GM23338 (cell line): ENCODE measurements at regions not wholly inside any gene's neighbourhood (a gene's known extent, or its start where the extent isn't known, plus 50 kb on each side); places are given as distances from the start of the nearest gene placed in this dataset.

Source experiments
- ATAC-seq: fragments of 200-7000 bp; cut with Tn5 transposase; 3 replicates; pipeline ENCODE4 v1.9.1; 2020
- DNase-seq: peaks from one replicate; pipeline ENCODE4 v3.0.0-alpha.2; 2015; ENCODE audit warnings: low spot score
- H2AFZ ChIP-seq: fragments of 200-600 bp; sonication (generic); 2 replicates; pipeline ENCODE4 v1.8.0; 2016; ENCODE audit warnings: antibody characterized with exemption, mild to moderate bottlenecking, moderate library complexity
- H3F3A ChIP-seq: fragments of 200-600 bp; sonication (generic); replicated peaks from 2 replicates; pipeline ENCODE4 v1.8.0; 2017; ENCODE audit warnings: antibody characterized with exemption, mixed run types, low read depth
- H3K27ac ChIP-seq: fragments of 200-600 bp; sonication (generic); 2 replicates; pipeline ENCODE4 v1.6.1; 2016; ENCODE audit warnings: low read depth
- H3K27me3 ChIP-seq: fragments of 200-600 bp; sonication (generic); 2 replicates; pipeline ENCODE4 v1.8.0; 2016; ENCODE audit warnings: mild to moderate bottlenecking, mixed run types, moderate library complexity; ENCODE audit not compliant: insufficient read depth
- H3K36me3 ChIP-seq: fragments of 200-600 bp; sonication (generic); 2 replicates; pipeline ENCODE4 v1.8.0; 2016; ENCODE audit warnings: mild to moderate bottlenecking; ENCODE audit not compliant: insufficient read depth
- H3K4me1 ChIP-seq: fragments of 200-600 bp; sonication (generic); 2 replicates; pipeline ENCODE4 v1.8.0; 2016; ENCODE audit warnings: mild to moderate bottlenecking, moderate library complexity; ENCODE audit not compliant: insufficient read depth
- H3K4me2 ChIP-seq: fragments of 200-600 bp; sonication (generic); 2 replicates; pipeline ENCODE4 v1.7.1; 2017; ENCODE audit warnings: mixed run types
- H3K4me3 ChIP-seq: fragments of 200-600 bp; sonication (generic); 2 replicates; pipeline ENCODE4 v1.6.1; 2016; ENCODE audit warnings: mixed run types
- H3K79me2 ChIP-seq: fragments of 200-600 bp; sonication (generic); replicated peaks from 2 replicates; pipeline ENCODE4 v1.8.0; 2017; ENCODE audit warnings: mild to moderate bottlenecking; ENCODE audit not compliant: insufficient read depth
- H3K9me2 ChIP-seq: fragments of 200-600 bp; sonication (generic); 2 replicates; pipeline ENCODE4 v1.8.0; 2017; ENCODE audit not compliant: insufficient read depth
- H4K20me1 ChIP-seq: fragments of 200-600 bp; sonication (generic); replicated peaks from 2 replicates; pipeline ENCODE4 v1.8.0; 2017; ENCODE audit warnings: mild to moderate bottlenecking; ENCODE audit not compliant: insufficient read depth
- H3K27ac Mint-ChIP-seq: 2 replicates; pipeline ENCODE4 v1.8.0; 2020; ENCODE audit warnings: inconsistent platforms, mild to moderate bottlenecking, moderate library complexity, mixed read lengths
- H3K27me3 Mint-ChIP-seq: 3 replicates; pipeline ENCODE4 v1.8.0; 2022; ENCODE audit warnings: low read depth, mild to moderate bottlenecking, moderate library complexity, mixed read lengths, inconsistent platforms; ENCODE audit not compliant: insufficient read depth, poor library complexity
- H3K36me3 Mint-ChIP-seq: 3 replicates; pipeline ENCODE4 v1.8.0; 2021; ENCODE audit warnings: low read depth, mild to moderate bottlenecking, inconsistent platforms, moderate library complexity, mixed read lengths
- H3K4me1 Mint-ChIP-seq: 3 replicates; pipeline ENCODE4 v1.8.0; 2020; ENCODE audit warnings: mild to moderate bottlenecking, inconsistent platforms, mixed read lengths
- H3K4me3 Mint-ChIP-seq: 3 replicates; pipeline ENCODE4 v1.8.0; 2021; ENCODE audit warnings: moderate library complexity, mild to moderate bottlenecking, inconsistent platforms, mixed read lengths
- H3K9me3 Mint-ChIP-seq: 3 replicates; pipeline ENCODE4 v1.8.0; 2020; ENCODE audit warnings: moderate library complexity, mild to moderate bottlenecking, inconsistent platforms, mixed read lengths
- CREB1 ChIP-seq: fragments of 250-450 bp; sonication (Bioruptor Pico); IDR thresholded peaks from 2 replicates; pipeline ENCODE4 v1.5.0; 2020; ENCODE audit warnings: low read depth, mild to moderate bottlenecking, moderate library complexity
- CTCF ChIP-seq, 2 experiments: fragments of 200-600 bp in 1 of 2; sonication (generic) in 1 of 2; conservative IDR thresholded peaks; 2 replicates each; pipeline versions ENCODE4 v1.5.1 to v1.6.1; 2016 to 2017; ENCODE audit warnings: antibody characterized with exemption in 2 of 2, low read depth in 2 of 2, mild to moderate bottlenecking in 2 of 2, moderate library complexity in 1 of 2
- ETS1 ChIP-seq: IDR thresholded peaks from 2 replicates; pipeline ENCODE4 v1.6.1; 2016; ENCODE audit warnings: antibody characterized with exemption
- EZH2 ChIP-seq: fragments of 200-600 bp; sonication (generic); IDR thresholded peaks from one replicate; pipeline ENCODE4 v1.8.0; 2017; ENCODE audit warnings: antibody characterized with exemption, mild to moderate bottlenecking, low read depth; ENCODE audit not compliant: unreplicated experiment
- EZH2phosphoT487 ChIP-seq: fragments of 200-600 bp; sonication (generic); IDR thresholded peaks from one replicate; pipeline ENCODE4 v1.8.1; 2018; ENCODE audit warnings: antibody characterized with exemption; ENCODE audit not compliant: unreplicated experiment
- JUNB ChIP-seq: IDR thresholded peaks from one replicate; pipeline ENCODE4 v1.6.1; 2016; ENCODE audit warnings: antibody characterized with exemption; ENCODE audit not compliant: unreplicated experiment
- NANOG ChIP-seq: IDR thresholded peaks from 2 replicates; pipeline ENCODE4 v1.6.1; 2016; ENCODE audit warnings: antibody characterized with exemption, borderline replicate concordance
- POLR2AphosphoS5 ChIP-seq: IDR thresholded peaks from 2 replicates; pipeline ENCODE4 v1.6.1; 2016; ENCODE audit warnings: antibody characterized with exemption, low read depth
- REST ChIP-seq: IDR thresholded peaks from one replicate; pipeline ENCODE4 v1.6.1; 2018; ENCODE audit warnings: antibody characterized with exemption; ENCODE audit not compliant: unreplicated experiment
- STAT1 ChIP-seq: IDR thresholded peaks from one replicate; pipeline ENCODE4 v1.6.1; 2016; ENCODE audit warnings: antibody characterized with exemption; ENCODE audit not compliant: unreplicated experiment
- ZNF114 ChIP-seq: fragments of 250-450 bp; sonication (Bioruptor Pico); IDR thresholded peaks from 2 replicates; pipeline ENCODE4 v1.5.0; 2020; ENCODE audit warnings: mild to moderate bottlenecking, moderate library complexity
- ZNF331 ChIP-seq: fragments of 250-450 bp; sonication (Bioruptor Pico); IDR thresholded peaks from 2 replicates; pipeline ENCODE4 v1.5.0; 2020; ENCODE audit warnings: low read depth, mild to moderate bottlenecking, moderate library complexity

- H3K9me3 Mint-ChIP-seq = peaks cover 4% of the 10 kb centered on the region; the same call in 2 of the 3 replicates
- no peak overlapping the region for H3K4me2 ChIP-seq
- no peaks in the 10 kb centered on the region for H4K20me1 ChIP-seq
- H3K4me3 ChIP-seq = no peak overlapping the region
- no peaks in the 10 kb centered on the region for H3K36me3 Mint-ChIP-seq
- DNase-seq (no peak), ATAC-seq (no peak)
- H3F3A ChIP-seq = no peaks in the 10 kb centered on the region
- H3K79me2 ChIP-seq = no peaks in the 10 kb centered on the region
- H3K36me3 ChIP-seq = no peaks in the 10 kb centered on the region
- H3K27ac Mint-ChIP-seq = no peak overlapping the region; the same call in 1 of the 2 replicates
- H3K4me1 ChIP-seq = peaks cover 15% of the 10 kb centered on the region; the same call in 1 of the 2 replicates
- H3K27me3 ChIP-seq = no peaks in the 10 kb centered on the region
- H2AFZ ChIP-seq = no peak overlapping the region
- no peaks in the 10 kb centered on the region; the same call in 1 of the 2 replicates for H3K9me2 ChIP-seq
- H3K27ac ChIP-seq = no peak overlapping the region
- TF ChIP-seq EZH2phosphoT487 (no peak), CREB1 (CRISPR knock-in tag) (no peak), STAT1 (no peak), REST (no peak), ZNF114 (CRISPR knock-in tag) (no peak)
- peaks cover 6% of the 10 kb centered on the region for H3K27me3 Mint-ChIP-seq
- H3K4me1 Mint-ChIP-seq = peaks cover 18% of the 10 kb centered on the region
- H3K4me3 Mint-ChIP-seq = no peak overlapping the region
Measured at GRCh38 chr5:155193483-155194107, 180.0 kb downstream of the KIF4B start.

GRCh38 chr5:155200608-155201007, 187.1 kb downstream of the KIF4B start:
- Histone ChIP-seq H3K4me2 (no peak overlapping the region), H3K79me2 (no peaks in the 10 kb centered on the region), H3K27me3 (no peaks in the 10 kb centered on the region), H2AFZ (no peak overlapping the region), H3F3A (no peaks in the 10 kb centered on the region), H3K9me2 (no peaks in the 10 kb centered on the region), H3K4me1 (no peaks in the 10 kb centered on the region), H4K20me1 (no peaks in the 10 kb centered on the region), H3K27ac (no peak overlapping the region), H3K36me3 (no peaks in the 10 kb centered on the region), H3K4me3 (no peak overlapping the region)
- Mint-ChIP-seq H3K4me3 (no peak overlapping the region), H3K27me3 (peaks cover 7% of the 10 kb centered on the region), H3K4me1 (no peaks in the 10 kb centered on the region), H3K36me3 (peaks cover 17% of the 10 kb centered on the region), H3K9me3 (peaks cover 31% of the 10 kb centered on the region), H3K27ac (no peak overlapping the region)
- no peak for ATAC-seq
- DNase-seq = no peak
- no peak for TF ChIP-seq POLR2AphosphoS5
- TF ChIP-seq ZNF114 (CRISPR knock-in tag) = no peak
- TF ChIP-seq ETS1 = no peak
- TF ChIP-seq EZH2 = no peak
- no peak for TF ChIP-seq CTCF (conservative IDR thresholded peaks at IDR 0.05; ENCODE audit: low read depth in 2 of 2)
- TF ChIP-seq ZNF331 (CRISPR knock-in tag) = no peak
- TF ChIP-seq NANOG = no peak
- TF ChIP-seq REST = no peak
- TF ChIP-seq JUNB = no peak
- no peak for TF ChIP-seq CREB1 (CRISPR knock-in tag)
